HG03342 (cell line): ENCODE measurements at regions not wholly inside any gene's neighbourhood (a gene's known extent, or its start where the extent isn't known, plus 50 kb on each side); places are given as distances from the start of the nearest gene placed in this dataset.

Experiments used
- ATAC-seq: cut with Tn5 transposase; IDR thresholded peaks from one replicate; pipeline ENCODE4 v1.9.1; 2021; ENCODE audit warnings: mild to moderate bottlenecking, moderate library complexity; ENCODE audit not compliant: unreplicated experiment

- ATAC-seq, result no peak
Observed at GRCh38 chr3:76943671-76944070, 96.2 kb upstream of the ROBO2 start.

- ATAC-seq, result no peak
Observed at GRCh38 chr3:76949033-76949432, 90.9 kb upstream of the ROBO2 start.

- no peak for ATAC-seq
Observed at GRCh38 chr3:76949462-76949861, 90.4 kb upstream of the ROBO2 start.

- no peak for ATAC-seq
Observed at GRCh38 chr3:76950590-76950989, 89.3 kb upstream of the ROBO2 start.

GRCh38 chr3:76954412-76954811, 85.5 kb upstream of the ROBO2 start:
- ATAC-seq, result no peak

- ATAC-seq, result no peak
Observed at GRCh38 chr3:76958274-76958673, 81.6 kb upstream of the ROBO2 start.

- no peak for ATAC-seq
Observed at GRCh38 chr3:76958861-76959260, 81.0 kb upstream of the ROBO2 start.

GRCh38 chr3:76961284-76961683, 78.6 kb upstream of the ROBO2 start:
- ATAC-seq, result no peak

GRCh38 chr3:76965122-76965725, 74.7 kb upstream of the ROBO2 start:
- ATAC-seq, result no peak

- ATAC-seq, result no peak
Observed at GRCh38 chr3:76969471-76969870, 70.4 kb upstream of the ROBO2 start.

GRCh38 chr3:76969996-76970615, 69.8 kb upstream of the ROBO2 start:
- no peak for ATAC-seq

GRCh38 chr3:76972624-76973296, 67.1 kb upstream of the ROBO2 start:
- no peak for ATAC-seq

GRCh38 chr3:76976996-76977395, 62.9 kb upstream of the ROBO2 start:
- no peak for ATAC-seq

- ATAC-seq, result no peak
Observed at GRCh38 chr3:76985645-76986044, 54.3 kb upstream of the ROBO2 start.

- ATAC-seq, result no peak
Observed at GRCh38 chr3:76986876-76987474, 52.9 kb upstream of the ROBO2 start.
